Left colon (tissue), 2 donors: ENCODE measurements at regions not wholly inside any gene's neighbourhood (a gene's known extent, or its start where the extent isn't known, plus 50 kb on each side); places are given as distances from the start of the nearest gene placed in this dataset.

Experiments
- ATAC-seq: fragments of 200-7000 bp; cut with Tn5 transposase; one replicate; pipeline ENCODE4 v1.9.1; 2020; ENCODE audit warnings: mild to moderate bottlenecking, moderate library complexity
- DNase-seq, 2 donors: peaks; one replicate each; pipeline ENCODE4 v3.0.0-alpha.2; 2020
- intact Hi-C, 2 donors: fragments of 100-400 bp; cut with DNase I in 1 of 2; cut with micrococcal nuclease in 1 of 2; formaldehyde crosslinking; loops; one replicate each; pipeline versions ENCODE4 v1.11.2 to v1.14.0; 2022; cut with DNase I, micrococcal nuclease
- donor health status: DM: no; HTN: no; CAD: no.
- donor health status: DM: yes; HTN: yes; CAD: no.

DNA sequence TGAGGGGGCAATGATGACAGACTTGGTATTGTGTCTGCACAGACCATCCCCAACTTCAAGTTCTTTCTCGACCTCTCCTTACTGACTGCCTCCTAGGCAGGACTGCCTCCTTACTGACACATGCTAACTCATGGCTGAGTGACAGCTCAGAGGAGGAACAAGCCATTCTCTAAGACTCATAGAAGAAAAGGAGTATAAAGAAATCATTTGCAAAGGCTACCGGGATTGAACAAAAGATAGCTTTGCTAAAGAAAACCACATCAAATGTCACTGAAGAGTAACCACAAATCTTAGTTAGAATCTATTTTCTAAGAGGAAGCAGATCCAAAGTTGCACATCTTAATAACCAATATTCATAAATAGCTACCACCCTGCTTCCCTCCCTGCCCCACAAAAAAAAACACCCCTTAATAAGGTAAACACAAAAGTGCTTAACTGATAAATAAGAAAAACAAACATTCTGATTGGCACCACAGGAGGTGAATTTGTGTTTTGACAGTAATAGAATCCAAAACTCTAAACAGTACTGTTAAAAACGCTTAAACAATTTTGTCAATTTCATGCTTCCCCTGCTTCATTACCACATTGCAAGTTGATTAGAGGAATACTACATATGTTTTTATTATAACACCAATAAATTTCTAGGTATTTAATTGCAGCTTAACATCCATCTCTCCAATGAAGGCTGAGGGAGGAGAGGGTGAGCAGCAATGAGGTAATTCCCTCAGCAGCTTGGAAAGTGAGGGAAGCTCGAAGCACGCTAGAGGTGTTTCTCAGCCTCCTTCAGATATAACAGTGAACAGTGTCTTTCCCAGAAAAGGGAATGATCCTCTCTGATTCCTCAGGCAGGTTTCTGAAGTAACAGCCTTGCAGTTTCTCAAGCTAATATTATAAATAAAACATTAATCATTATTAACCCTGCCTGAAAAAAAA is 160.0 kb downstream of the HNRNPD start:
- intact Hi-C loops, result no loop called here
- ATAC-seq (no peak), DNase-seq (no peak)

DNA sequence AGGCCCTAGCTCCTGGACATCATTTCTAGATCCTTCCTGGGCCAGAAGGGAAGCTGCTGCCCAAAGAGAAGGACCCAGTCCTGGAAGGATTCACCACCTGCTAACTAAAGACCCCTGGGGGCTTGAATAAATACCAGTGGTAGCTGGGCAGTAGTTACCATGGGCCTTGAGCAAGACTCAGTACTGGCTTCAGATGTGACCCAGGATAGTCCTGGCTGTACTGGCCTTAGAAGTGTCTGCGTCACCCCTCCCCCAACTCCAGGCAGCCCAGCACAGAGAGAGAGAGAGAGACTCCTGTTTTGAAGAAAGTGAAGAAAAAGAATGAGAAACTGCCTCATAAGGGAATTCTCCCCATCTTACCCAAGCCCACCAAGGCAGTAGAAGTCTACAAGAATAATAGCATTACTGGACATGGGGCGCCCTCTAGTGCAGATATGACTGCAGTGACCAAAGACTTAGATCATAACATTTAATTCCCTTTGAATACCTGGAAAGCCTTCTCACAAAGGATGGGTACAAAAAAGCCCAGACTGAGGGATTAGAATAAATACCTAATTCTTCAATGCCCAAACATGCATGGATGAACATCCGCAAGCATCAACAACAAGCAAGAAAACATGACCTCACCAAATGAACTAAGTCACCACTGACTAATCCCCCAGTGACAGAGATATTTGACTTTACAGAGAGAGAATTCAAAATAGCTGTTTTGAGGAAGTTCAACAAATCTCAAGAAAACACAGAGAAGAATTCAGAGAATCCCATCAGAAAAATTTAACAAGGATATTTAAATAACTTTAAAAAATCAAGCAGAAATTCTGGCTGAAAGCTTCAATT is 171.8 kb downstream of the HNRNPD start:
- intact Hi-C loops, result loop anchor here in 1 of 2 donors (5.0 kb wide), 1 partner anchor 795 kb away; no protein-coding TSS in a partner anchor
- peak; percentile 49 for ATAC-seq

DNA sequence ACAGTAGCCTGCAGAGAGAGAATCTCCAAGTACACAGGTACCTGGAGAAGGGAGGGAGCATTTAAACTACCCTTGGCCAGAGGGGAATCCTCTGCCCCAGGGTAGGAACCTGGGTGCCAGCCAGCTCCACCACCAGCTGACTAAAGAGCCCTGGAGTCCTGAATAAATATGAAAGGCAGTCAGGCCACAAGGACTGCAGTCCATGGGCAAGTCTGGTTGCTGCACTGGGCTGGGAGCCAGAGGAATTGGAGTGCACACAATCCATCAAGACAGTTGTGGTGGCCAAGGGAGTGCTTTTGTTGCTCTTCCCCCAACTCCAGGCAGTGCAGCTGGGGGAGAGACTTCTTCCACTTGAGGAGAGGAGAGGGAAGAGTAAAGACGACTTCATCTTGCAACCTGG is 172.5 kb downstream of the HNRNPD start:
- ATAC-seq (no peak), DNase-seq (no peak)
- intact Hi-C loops, result loop anchor here in 1 of 2 donors (5.0 kb wide), 1 partner anchor 794 kb away; no protein-coding TSS in a partner anchor

More for the DNA sequence above, 171.8 kb downstream of the HNRNPD start:
- DNase-seq, result peak in 1 of 2 donors; percentile 58

DNA sequence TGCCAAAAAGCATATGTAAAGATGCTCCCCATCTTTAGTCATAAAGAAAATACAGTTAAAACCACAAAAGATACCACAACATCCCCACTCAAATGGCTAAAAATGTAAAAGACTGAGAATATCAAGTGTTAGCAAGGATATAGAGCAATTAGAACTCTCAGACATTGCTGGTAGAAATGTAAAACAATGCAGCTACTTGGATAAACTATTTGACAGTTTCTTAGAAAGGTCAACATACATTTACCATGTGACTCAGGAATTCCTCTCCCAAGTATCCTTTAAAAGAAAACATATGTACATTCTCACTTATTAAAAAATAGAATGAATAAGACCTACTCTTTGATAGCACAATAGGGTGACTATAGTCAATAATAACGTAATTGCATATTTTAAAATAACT is 173.7 kb downstream of the HNRNPD start:
- intact Hi-C loops, result loop anchor here in 1 of 2 donors (5.0 kb wide), 1 partner anchor 793 kb away; no protein-coding TSS in a partner anchor
- no peak for ATAC-seq
- no peak for DNase-seq

DNA sequence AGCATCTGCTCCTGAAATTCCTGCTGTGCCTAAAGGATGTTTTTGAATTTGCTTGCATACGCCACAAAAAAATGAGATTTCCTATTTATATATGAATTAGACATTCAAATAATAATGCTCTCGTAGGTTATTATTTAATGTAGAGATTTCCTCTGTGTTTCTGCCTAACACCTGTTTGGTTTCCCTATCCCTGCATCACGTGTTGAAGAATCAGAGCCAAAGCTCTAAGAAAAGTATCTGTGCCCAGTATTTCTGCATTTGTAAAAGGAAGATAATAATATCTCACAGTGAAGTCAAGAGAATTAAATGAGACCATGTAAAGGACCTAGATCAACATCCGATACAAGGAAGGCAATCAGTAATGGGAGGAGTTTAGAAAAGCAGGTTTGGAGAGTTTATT is 179.5 kb downstream of the HNRNPD start:
- intact Hi-C loops, result no loop called here
- DNase-seq (no peak), ATAC-seq (no peak)

DNA sequence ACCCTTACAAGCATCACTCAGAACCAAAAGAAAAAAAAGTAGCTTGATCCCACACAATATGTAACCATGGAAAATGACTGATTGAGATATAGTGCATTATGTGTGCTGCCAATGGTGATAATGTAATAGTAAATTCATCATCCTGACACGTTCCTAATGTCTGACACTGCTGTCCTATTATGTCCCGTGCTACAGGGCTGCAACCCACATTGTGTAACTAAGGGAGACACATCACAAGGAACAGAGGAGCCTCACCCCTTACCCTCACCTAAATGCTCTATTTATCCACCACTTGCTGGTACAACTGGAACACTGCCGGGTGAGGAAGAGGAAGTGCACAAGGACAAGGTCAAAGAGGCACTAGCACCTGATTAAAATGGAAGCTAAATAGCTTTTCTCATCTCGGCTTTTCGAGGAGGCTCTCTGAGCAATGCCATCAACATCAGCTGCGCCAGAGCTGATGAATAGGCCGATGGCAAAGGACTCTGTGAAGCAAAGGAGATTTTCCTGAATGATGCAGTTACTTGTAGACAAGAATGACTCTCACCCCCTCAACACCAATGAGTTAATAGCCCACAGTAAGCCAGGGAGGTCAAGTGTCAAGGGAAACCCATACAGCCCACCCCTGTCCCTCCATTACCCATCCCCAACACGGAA is 181.6 kb downstream of the HNRNPD start:
- intact Hi-C loops, result no loop called here
- DNase-seq (no peak), ATAC-seq (no peak)

DNA sequence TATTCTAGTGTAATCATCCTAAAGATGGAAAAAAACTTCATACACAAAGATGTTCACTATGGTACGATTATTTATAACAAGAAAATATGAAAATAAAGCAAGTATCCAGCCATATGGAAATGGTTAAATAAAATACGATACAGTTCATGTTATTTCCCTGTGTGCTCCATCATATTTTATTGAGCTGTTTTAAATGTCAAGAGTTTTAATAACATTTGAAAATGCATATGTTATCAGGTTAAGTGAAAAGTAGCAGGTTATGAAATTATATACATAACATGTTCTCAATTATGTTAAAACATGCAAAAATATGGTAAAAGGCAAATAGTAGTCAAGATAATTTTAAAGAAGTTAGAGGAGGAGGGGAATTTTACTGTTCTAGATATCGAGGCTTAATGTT is 192.0 kb downstream of the HNRNPD start:
- DNase-seq (no peak), ATAC-seq (no peak)
- intact Hi-C loops, result no loop called here

DNA sequence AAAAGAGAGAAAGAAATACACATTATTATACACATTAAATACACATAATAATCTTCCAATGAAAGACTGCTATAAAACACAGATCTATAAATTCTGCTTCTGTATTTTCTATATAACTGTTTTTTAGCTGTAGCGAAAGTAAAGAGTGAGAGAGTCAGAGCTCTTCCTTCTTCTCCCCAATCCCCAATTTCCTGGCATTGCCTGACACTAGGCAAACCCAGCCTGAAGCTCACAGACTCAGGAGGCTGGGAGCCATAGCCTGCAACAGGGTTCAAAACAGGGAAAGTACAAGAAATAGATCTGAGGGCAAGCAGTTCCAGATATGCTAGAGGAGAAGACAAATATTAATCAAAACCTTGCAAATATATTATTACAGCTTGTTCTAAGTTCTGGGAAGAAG is 201.6 kb downstream of the HNRNPD start:
- ATAC-seq, result no peak
- intact Hi-C loops, result no loop called here

DNA sequence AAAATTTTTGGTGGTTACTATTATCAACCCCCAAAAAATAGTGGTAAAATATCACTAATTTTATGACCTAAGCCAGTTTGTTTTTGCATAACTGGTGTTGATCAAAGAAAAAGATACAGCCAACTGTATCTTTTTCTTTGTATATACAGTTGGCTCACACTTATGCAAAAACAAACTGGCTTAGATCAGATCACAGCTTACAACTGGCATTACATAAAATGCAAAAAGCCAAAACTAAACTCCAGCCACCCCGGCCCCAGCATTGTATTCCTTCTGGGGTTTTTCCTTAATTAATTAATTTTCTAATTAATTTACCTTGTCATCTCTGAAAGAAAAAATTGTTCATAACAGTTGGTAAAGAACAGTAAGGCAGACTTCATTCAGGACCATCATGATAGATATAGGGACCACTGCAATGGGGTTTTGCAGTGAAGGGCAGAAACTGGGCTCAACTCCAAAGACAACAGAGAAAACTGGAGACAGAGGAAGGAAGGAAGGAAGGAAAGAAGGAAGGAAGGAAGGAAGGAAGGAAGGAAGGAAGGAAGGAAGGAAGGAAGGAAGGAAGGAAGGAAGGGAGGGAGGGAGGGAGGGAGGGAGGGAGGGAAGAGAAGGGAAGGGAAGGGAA is 202.1 kb downstream of the HNRNPD start:
- ATAC-seq, result no peak
- intact Hi-C loops, result no loop called here
- DNase-seq, result no peak

More for the DNA sequence above, 201.6 kb downstream of the HNRNPD start:
- DNase-seq, result no peak

DNA sequence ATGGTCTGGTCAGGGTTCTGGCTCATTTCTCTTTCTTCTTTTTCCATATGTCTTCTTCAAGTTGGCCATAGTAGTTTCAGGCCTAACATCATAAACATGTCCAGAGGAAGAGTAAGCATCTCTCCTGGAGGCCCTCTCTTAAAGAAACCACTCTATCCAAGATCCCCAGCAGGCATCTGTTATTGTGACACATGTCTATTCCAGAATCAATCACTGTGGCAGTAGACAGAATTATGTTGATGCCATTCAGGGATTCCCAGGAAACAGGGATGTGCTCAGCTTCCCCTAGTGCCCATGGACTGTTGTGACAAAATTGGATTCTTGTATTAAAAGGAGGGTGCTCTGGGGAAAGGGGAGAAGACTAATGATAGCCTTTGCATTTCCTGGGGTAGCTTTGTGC is 224.0 kb downstream of the HNRNPD start:
- intact Hi-C loops, result no loop called here
- no peak for ATAC-seq
- no peak for DNase-seq

DNA sequence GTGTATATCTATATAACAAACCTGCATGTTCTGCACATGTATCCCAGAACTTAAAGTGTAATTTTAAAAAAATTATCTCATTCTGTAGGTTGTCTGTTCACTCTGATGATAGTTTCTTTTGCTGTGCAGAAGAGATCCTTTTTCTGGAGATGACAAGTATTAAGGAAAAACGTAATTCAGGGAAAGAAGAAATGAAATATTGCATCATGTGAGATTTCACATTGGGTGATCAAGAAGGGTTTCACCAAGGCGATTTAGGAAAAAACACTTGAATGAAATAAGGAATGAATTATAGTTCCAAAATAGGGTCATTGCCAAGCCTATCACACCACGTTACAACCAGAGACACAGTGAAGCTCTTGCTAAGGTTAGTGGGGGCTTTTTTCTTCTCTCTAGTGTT is 227.9 kb downstream of the HNRNPD start:
- intact Hi-C loops, result no loop called here
- ATAC-seq, result no peak

DNA sequence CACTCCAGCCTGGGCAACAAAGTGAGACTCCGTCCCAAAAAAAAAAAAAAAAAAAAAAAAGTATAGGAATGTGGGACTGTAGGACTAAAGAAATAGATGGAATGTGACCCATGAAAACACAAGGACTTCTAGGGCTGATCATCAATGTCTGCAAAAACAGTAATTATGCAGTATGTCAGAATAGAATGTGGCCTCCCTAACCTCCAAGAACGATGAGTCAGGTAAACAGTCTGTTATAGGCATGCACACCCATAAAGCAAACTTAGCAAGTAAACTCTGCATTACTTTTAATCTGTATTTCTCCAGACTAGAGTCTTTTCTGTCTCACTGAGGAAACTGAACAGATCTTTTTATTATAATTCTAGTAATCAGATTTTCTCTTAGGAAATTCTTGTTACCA is 233.4 kb downstream of the HNRNPD start:
- peak; percentile 33 for ATAC-seq
- intact Hi-C loops, result no loop called here
- DNase-seq, result no peak

More for the DNA sequence above, 227.9 kb downstream of the HNRNPD start:
- no peak for DNase-seq

DNA sequence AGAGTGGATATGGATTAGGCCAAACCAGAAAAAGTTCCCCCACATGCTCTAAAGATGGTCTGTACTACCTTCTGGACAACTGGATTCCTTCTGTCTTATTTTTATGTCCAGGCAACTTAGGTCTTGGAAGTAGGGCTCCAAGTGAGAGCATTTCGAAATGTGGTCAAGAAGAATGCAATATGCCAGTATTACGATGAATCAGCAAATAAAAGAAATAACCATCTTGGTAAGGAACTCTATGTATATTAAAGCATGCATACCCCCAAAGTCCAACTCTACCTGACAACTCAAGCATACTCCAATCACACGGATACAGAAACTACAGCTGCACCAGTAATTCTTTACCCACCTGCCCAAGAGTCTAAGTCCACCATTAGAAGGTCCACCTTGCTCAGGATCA is 234.5 kb downstream of the HNRNPD start:
- ATAC-seq, result no peak
- intact Hi-C loops, result no loop called here
- DNase-seq, result no peak

DNA sequence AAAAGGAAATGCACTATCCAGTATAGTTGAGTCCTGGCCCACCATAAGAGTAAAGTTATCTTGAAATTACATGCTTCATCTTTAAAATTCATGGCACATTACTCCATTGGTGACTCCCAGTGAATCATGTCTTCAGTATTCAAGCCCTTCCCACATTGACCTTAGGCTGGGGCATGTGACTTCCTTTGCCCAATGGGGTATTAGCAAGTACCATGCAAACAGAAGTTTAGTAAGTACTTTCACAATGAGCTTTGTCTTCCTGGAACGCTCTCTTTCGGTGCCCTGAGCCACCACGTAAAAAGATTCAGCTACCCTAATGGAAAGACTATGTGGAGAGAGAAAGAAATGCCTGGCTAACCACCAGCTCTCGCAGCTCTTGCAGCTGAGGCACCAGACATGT is 235.4 kb downstream of the HNRNPD start:
- intact Hi-C loops, result no loop called here
- DNase-seq (no peak), ATAC-seq (no peak)

DNA sequence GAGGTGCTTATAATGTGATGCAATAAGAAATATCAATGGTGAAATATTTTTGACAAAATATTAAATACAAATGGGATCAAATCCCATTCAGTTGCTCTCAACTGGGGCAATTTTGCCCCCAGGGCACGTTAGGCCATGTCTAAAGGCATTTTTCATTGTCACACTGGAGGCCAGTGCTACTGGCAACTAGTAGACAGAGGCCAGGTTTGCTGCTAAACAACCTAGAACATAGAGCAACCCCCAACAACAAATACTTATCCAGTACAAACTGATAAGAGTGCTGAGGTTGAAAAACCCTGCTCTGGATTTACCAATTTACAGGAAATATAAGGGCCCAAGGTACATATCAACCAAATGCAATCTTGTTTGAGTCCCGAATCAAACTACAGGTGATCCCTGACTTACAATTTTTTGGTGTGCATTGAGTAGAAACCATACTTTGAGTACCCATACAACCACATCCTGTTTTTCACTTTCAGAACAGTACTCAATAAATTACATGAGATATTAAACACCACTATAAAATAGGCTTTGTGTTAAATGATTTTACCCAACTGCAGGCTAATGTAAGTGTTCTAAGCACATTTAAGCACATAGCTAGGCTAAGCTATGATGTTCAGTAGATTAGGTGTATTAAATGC is 237.5 kb downstream of the HNRNPD start:
- intact Hi-C loops, result no loop called here
- no peak for ATAC-seq
- no peak for DNase-seq

DNA sequence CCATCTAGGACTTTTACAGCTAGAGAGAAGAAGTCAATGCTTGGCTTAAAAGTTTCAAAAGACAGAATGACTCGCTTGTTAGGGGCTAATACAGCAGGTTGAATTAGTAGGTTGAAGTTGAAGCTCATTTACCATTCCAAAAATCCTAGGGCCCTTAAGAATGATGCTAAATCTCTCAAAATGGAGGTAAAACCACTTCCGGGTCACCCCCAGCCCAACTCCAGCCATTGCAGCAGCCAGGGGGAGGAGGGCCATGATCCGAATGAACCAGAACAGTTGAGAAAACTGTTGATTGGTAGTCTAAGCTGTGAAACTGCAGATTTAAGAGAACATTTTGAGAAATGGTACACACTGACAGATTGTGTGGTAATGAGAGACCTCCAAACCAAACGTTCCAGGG is 245.4 kb downstream of the HNRNPD start:
- no peak for DNase-seq
- intact Hi-C loops, result no loop called here
- no peak for ATAC-seq

DNA sequence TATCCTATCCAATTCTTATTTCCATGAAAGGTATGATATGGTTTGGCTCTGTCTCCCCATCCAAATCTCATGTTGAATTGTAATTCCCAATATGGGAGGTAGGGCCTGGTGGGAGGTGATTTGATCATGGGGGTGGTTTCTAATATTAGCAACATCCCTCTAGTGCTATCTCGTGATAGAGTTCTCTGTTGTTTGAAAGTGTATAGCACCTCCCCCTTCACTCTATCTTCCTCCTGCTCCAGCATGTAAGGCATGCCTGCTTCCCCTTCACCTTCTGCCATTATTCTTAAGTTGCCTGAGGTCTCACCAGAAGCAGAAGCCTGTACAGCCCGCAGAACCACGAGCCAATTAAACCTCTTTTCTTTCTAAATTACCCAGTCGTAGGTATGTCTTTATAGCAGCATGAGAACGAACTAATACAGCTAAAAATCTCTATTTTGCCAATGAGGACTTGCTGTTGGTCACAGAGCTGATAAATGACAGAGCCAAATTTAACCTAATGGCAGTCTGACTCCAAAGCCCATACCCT is 247.2 kb downstream of the HNRNPD start:
- intact Hi-C loops, result no loop called here
- DNase-seq (no peak), ATAC-seq (no peak)

DNA sequence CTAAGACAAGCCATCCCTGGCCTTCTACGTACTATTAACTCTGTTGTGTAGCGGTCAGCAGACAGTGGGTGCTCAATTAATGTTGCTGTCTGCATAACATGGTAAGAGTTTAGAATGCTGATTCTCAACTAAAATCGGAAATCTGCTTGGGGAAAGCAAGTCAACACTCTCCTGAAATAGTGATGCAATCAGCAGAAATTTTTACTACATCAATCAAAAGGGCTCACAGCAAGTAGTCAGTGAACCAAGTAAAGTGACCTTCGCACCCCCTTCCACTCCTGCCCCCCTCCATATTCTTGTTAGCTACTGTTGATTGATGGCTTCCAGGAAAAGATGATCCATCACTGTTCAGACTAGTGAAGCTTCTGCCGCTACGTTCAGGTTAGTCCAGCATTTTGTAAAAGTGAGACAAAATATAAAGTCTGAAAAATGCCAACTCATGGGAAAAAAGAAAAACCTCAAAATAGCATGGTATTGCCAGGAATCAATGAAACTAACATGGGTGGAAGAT is 247.9 kb downstream of the HNRNPD start:
- DNase-seq (no peak), ATAC-seq (no peak)
- intact Hi-C loops, result no loop called here
